SK-N-SH (cell line): ENCODE measurements at regions not wholly inside any gene's neighbourhood (a gene's known extent, or its start where the extent isn't known, plus 50 kb on each side); places are given as distances from the start of the nearest gene placed in this dataset.
A peak's percentile ranks its signal among the peaks of the same experiment; 100 is the strongest.

Source experiments
- CTCF ChIA-PET: fragments of 300-600, 350-600 bp; formaldehyde crosslinking; extraction: SDS; loops from one replicate; lab custom pipeline; 2021; lab: Yijun Ruan, JAX
- POLR2A ChIA-PET: fragments of 350-600 bp; sonication (Branson Sonifier 250); formaldehyde crosslinking; extraction: SDS; loops from one replicate; lab custom pipeline; 2020; ENCODE audit warnings: antibody characterized with exemption, inconsistent platforms; lab: Yijun Ruan, JAX
- DNase-seq: peaks from one replicate; pipeline ENCODE4 v3.0.0; 2012
- H2AFZ ChIP-seq: fragments of 200-600 bp; sonication (generic); 2 replicates; pipeline ENCODE4 v1.8.1; 2016; ENCODE audit warnings: antibody characterized with exemption, mild to moderate bottlenecking, low read depth
- H3F3A ChIP-seq: fragments of 200-600 bp; sonication (generic); replicated peaks from 2 replicates; pipeline ENCODE3; 2016; ENCODE audit warnings: antibody characterized with exemption, mild to moderate bottlenecking; ENCODE audit not compliant: insufficient read depth
- H3K27ac ChIP-seq, 2 experiments: fragments of 200-500 bp in 1 of 2; fragments of 200-600 bp in 1 of 2; sonication (Bioruptor generic) in 1 of 2; sonication (generic), shearing (Covaris generic) in 1 of 2; 2 replicates each; pipeline versions ENCODE4 v1.5.1 to v1.6.1; 2014 to 2016; ENCODE audit warnings: low read depth in 2 of 2, inconsistent platforms in 1 of 2, low read length in 1 of 2, mild to moderate bottlenecking in 1 of 2, mixed read lengths in 1 of 2
- H3K27me3 ChIP-seq: fragments of 200-600 bp; sonication (generic), shearing (Covaris generic); 2 replicates; pipeline ENCODE4 v1.6.1; 2016; ENCODE audit warnings: mixed run types; ENCODE audit not compliant: insufficient read depth
- H3K36me3 ChIP-seq, 2 experiments: fragments of 200-500 bp in 1 of 2; fragments of 200-600 bp in 1 of 2; sonication (Bioruptor generic) in 1 of 2; sonication (generic) in 1 of 2; replicated peaks in 1 of 2; 2 replicates each; pipeline versions ENCODE3 to v1.5.1; 2014 to 2016; ENCODE audit warnings: low read length in 1 of 2, mild to moderate bottlenecking in 1 of 2; ENCODE audit not compliant: insufficient read depth in 2 of 2, control insufficient read depth in 1 of 2
- H3K4me1 ChIP-seq, 2 experiments: fragments of 200-500 bp in 1 of 2; fragments of 200-600 bp in 1 of 2; sonication (Bioruptor generic) in 1 of 2; sonication (generic), shearing (Covaris generic) in 1 of 2; 2 replicates each; pipeline versions ENCODE4 v1.5.1 to v1.6.1; 2014 to 2016; ENCODE audit warnings: low read depth in 1 of 2, low read length in 1 of 2, mixed run types in 1 of 2; ENCODE audit not compliant: insufficient read depth in 2 of 2, control insufficient read depth in 1 of 2
- H3K4me2 ChIP-seq: fragments of 200-600 bp; sonication (generic), shearing (Covaris generic); 2 replicates; pipeline ENCODE4 v1.6.1; 2017; ENCODE audit warnings: mixed run types
- H3K4me3 ChIP-seq, 2 experiments: fragments of 200-500 bp in 1 of 2; fragments of 200-600 bp in 1 of 2; sonication (Bioruptor generic) in 1 of 2; sonication (generic), shearing (Covaris generic) in 1 of 2; 2 replicates each; pipeline versions ENCODE4 v1.5.1 to v1.8.1; 2014 to 2016; ENCODE audit warnings: low read depth in 2 of 2, inconsistent platforms in 1 of 2, low read length in 1 of 2, mild to moderate bottlenecking in 1 of 2, mixed read lengths in 1 of 2, moderate library complexity in 1 of 2
- H3K79me2 ChIP-seq: fragments of 200-600 bp; sonication (generic); 2 replicates; pipeline ENCODE4 v1.8.1; 2017; ENCODE audit warnings: mild to moderate bottlenecking; ENCODE audit not compliant: insufficient read depth
- H3K9ac ChIP-seq: fragments of 200-600 bp; sonication (generic); 2 replicates; pipeline ENCODE4 v1.6.1; 2017; ENCODE audit warnings: mixed run types
- H3K9me2 ChIP-seq: fragments of 200-600 bp; sonication (generic); 2 replicates; pipeline ENCODE4 v1.6.1; 2017; ENCODE audit warnings: mixed run types
- H3K9me3 ChIP-seq: fragments of 200-600 bp; sonication (generic); 2 replicates; pipeline ENCODE4 v1.6.1; 2017; ENCODE audit warnings: mixed run types, mild to moderate bottlenecking, moderate library complexity
- H4K20me1 ChIP-seq: fragments of 200-600 bp; sonication (generic); 2 replicates; pipeline ENCODE4 v1.6.1; 2017; ENCODE audit warnings: mild to moderate bottlenecking, mixed run types; ENCODE audit not compliant: insufficient read depth
- CHD2 ChIP-seq: fragments of 150-350 bp; IDR thresholded peaks from 2 replicates; pipeline ENCODE4 v1.6.1; 2018; ENCODE audit warnings: low read length; ENCODE audit not compliant: partially characterized antibody
- ELF1 ChIP-seq: IDR thresholded peaks from 2 replicates; pipeline ENCODE4 v1.4.0; 2012
- EP300 ChIP-seq, 2 experiments: IDR thresholded peaks; 2 replicates each; pipeline versions ENCODE4 v1.4.0 to v1.6.1; 2012; ENCODE audit warnings: borderline replicate concordance in 1 of 2, low read depth in 1 of 2, low read length in 1 of 2
- FOXM1 ChIP-seq: IDR thresholded peaks from 2 replicates; pipeline ENCODE4 v1.4.0; 2012; ENCODE audit warnings: low read depth, mild to moderate bottlenecking
- GABPA ChIP-seq: IDR thresholded peaks from 2 replicates; pipeline ENCODE4 v1.4.0; 2012; ENCODE audit warnings: low read depth, mild to moderate bottlenecking
- IRF3 ChIP-seq: fragments of 150-350 bp; IDR thresholded peaks from 2 replicates; pipeline ENCODE4 v1.6.1; 2016; ENCODE audit warnings: mild to moderate bottlenecking, low read depth, low read length
- MAX ChIP-seq: IDR thresholded peaks from 2 replicates; pipeline ENCODE4 v1.4.0; 2012; ENCODE audit warnings: low read depth
- NFIC ChIP-seq: IDR thresholded peaks from 2 replicates; pipeline ENCODE4 v1.4.0; 2012; ENCODE audit warnings: borderline replicate concordance
- NRF1 ChIP-seq: IDR thresholded peaks from 2 replicates; pipeline ENCODE4 v1.6.1; 2012; ENCODE audit warnings: low read depth, mild to moderate bottlenecking, low read length
- PBX3 ChIP-seq: IDR thresholded peaks from 2 replicates; pipeline ENCODE4; 2012
- POLR2AphosphoS5 ChIP-seq: IDR thresholded peaks from 2 replicates; pipeline ENCODE4 v1.6.1; 2012; ENCODE audit warnings: low read depth, low read length
- TCF12 ChIP-seq: IDR thresholded peaks from 2 replicates; pipeline ENCODE4 v1.4.0; 2012
- USF2 ChIP-seq: fragments of 150-350 bp; IDR thresholded peaks from 2 replicates; pipeline ENCODE4 v1.6.1; 2017; ENCODE audit warnings: antibody characterized with exemption, low read length, low read depth, borderline replicate concordance
- WGBS: methylation state at CpG from one replicate; pipeline ENCODE4 v1.1.6; 2017; ENCODE audit warnings: low lambda C conversion rate; 5-methylcytosine and 5-hydroxymethylcytosine counted together

GRCh38 chr4:126890994-126891393 lies 741.8 kb upstream of the INTU start:
- H3K4me1 ChIP-seq = peaks cover 0 to 6% of the 10 kb centered on the region in 2 experiments; a peak in 1 of 4 replicates
- TF ChIP-seq PBX3 (peak; percentile 70), POLR2AphosphoS5 (peak; percentile 56), FOXM1 (no peak), TCF12 (peak; percentile 95), EP300 (IDR thresholded peaks at IDR 0.05; ENCODE audit: borderline replicate concordance in 1 of 2, low read depth in 1 of 2, low read length in 1 of 2) (peak; percentile 43 to 53; a peak in 2 of 4 replicates), MAX (0 out of 2 replicates have a peak, but pooled peaks have one; percentile 38)
- H3K9me3 ChIP-seq = 0 out of 2 replicates have a peak, but pooled peaks cover 5% of the 10 kb centered on the region
- ChIA-PET CTCF (no interaction called here), POLR2A (no interaction called here)
- H3K27ac ChIP-seq = no peak overlapping the region; a peak in 1 of 4 replicates
- H2AFZ ChIP-seq = peak overlapping the region; percentile 52; the same call in 1 of the 2 replicates
- H4K20me1 ChIP-seq = no peaks in the 10 kb centered on the region
- H3K9ac ChIP-seq = no peak overlapping the region
- no peaks in the 10 kb centered on the region for H3K79me2 ChIP-seq
- WGBS = 14% methylated on average over 3 of the region's 3 CpGs
- peaks cover 7% of the 10 kb centered on the region for H3F3A ChIP-seq
- H3K4me3 ChIP-seq = no peak overlapping the region
- H3K36me3 ChIP-seq = no peaks in the 10 kb centered on the region
- no peak overlapping the region for H3K4me2 ChIP-seq
- no peak for DNase-seq
- no peaks in the 10 kb centered on the region for H3K27me3 ChIP-seq
- H3K9me2 ChIP-seq = no peaks in the 10 kb centered on the region

GRCh38 chr4:126894963-126895362 lies 737.8 kb upstream of the INTU start:
- H3K9me2 ChIP-seq = no peaks in the 10 kb centered on the region
- TF ChIP-seq NRF1 = no peak
- TF ChIP-seq GABPA = no peak
- no peak for TF ChIP-seq ELF1
- no peak for TF ChIP-seq USF2
- no peak for TF ChIP-seq IRF3
- TF ChIP-seq NFIC = no peak
- TF ChIP-seq CHD2 = no peak
- CTCF ChIA-PET = no interaction called here

More at GRCh38 chr4:126894963-126895362, 737.8 kb upstream of the INTU start:
- Histone ChIP-seq H4K20me1 (no peaks in the 10 kb centered on the region), H2AFZ (no peak overlapping the region), H3K9me3 (0 out of 2 replicates have a peak, but pooled peaks cover 5% of the 10 kb centered on the region), H3K4me1 (no peaks in the 10 kb centered on the region; a peak in 1 of 4 replicates), H3F3A (peaks cover 11% of the 10 kb centered on the region), H3K4me3 (no peak overlapping the region), H3K27ac (no peak overlapping the region), H3K36me3 (no peaks in the 10 kb centered on the region), H3K79me2 (no peaks in the 10 kb centered on the region), H3K27me3 (no peaks in the 10 kb centered on the region), H3K4me2 (no peak overlapping the region), H3K9ac (no peak overlapping the region)
- no peak for DNase-seq
- 28% methylated on average over 1 of the region's 1 CpG for WGBS
- POLR2A ChIA-PET = no interaction called here
